NCI-H446 (cell line): ENCODE measurements at regions not wholly inside any gene's neighbourhood (a gene's known extent, or its start where the extent isn't known, plus 50 kb on each side); places are given as distances from the start of the nearest gene placed in this dataset.
"Not testable (repeated sequence)": the region's sequence is repeated elsewhere in the genome, so short reads cannot be mapped to it uniquely, and the experiment has no call there.

Experiments
- DNase-seq, 2 experiments: peaks; one replicate each; lab custom pipeline; 2025; lab: John Stamatoyannopoulos, UW

DNA sequence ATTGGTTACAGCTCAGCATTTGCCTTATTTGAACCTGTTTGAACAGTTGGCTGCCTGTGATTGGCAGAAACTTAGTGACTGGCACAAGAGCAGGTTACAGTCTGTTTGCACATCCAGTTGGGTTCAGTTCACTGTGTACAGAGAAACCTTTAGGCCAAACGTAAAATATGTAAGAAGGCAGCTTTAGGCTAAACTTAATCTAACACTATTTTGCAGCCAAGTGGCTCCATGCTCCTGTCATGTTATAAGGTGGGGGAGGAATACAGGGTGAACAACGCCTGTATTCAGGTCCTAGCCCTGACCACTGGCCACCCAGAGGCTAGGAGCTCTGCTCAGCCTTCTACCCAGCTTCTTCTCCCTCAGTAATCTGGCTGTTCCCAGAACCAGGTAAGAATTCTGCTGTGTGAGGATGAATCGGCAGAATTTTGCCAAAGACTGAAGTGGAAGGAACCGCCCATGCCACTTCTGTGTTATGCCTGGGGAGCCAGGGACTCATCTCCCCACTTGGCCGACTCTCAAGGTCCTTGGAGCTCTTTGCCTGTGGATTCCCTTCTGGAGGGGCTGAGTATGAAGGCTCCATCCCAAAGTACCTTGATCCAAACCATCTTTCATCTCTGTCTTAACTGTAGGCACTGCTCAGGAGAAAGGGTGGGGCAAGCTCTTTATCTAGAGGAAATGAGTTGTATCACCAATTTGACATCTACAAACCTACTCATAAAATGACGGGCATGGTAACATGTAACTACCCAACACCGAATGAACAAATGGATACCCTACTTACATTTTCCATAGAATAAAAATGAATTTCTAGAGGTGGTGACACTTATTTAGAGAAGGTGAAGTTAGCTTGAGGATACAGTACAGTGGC lies 164.4 kb upstream of the NAMPT start:
- no peak for DNase-seq

DNA sequence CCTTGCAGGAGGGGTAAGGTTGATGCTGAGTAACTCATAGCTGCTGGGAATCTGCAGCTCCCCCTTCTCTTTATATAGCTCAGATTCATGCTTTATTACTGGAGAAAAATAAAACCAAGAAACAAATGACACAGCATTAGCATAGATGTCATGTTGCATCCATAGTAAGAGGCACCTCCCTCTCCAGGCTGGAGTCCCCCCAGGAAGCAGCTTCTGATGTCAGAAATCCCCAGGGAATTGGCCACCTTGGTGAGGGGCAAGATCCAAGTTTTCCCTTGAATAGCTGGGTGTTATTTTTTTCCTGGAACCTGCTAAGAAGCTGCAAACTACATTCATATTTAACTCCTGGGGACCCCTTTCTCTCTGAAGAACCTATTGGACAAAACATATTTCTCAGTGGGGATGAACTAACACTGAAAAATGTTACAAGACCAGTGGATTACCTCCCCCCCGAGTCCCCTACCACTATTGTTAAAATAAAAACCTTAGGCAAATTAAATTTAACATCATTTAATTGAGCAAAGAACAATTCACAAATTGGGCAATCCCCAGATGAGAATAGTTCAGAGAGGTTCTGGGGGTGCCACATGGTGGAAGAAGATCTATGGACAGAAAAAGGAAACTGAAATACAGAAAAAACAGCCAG lies 163.7 kb upstream of the NAMPT start:
- no peak for DNase-seq

DNA sequence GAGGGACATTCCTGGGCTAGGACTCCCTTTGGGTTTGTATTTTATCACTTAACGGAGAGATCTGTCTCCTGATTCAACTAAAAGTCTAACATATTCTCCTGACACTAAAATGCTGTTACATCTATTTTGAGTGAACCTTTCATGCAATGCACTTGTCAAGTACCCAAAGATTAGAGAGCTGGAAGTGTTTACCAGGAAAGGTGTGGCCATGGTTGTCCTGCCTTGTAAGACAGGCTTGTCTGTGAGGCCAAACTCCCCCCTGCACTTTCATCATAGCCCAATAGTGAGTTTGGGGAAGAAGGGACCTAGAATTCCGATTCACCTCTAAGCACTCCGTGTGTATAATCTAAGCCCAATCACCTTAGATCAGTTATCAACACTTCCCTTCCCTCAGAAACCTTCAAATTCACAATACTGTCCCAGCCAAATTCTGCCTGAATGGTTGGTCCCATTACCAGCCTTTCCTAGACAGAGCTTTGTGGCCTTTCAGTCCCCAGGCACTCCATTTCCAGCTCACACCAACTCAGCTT lies 162.6 kb upstream of the NAMPT start:
- DNase-seq, result no peak

DNA sequence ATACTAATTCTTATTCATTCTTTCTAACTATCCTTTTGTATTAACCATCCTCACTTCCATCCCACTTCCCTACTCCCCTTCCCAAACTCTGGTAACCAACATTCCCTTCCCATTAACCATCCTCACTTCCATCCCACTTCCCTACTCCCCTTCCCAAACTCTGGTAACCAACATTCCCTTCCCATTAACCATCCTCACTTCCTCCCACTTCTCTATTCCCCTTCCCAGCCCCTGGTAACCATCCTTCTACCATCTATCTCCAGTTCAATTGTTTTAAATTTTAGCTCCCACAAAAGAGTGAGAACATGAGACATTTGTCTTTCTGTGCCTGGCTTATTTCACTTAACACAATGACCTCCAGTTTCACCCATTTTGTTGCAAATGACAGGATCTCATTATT lies 160.6 kb upstream of the NAMPT start:
- not testable (repeated sequence) for DNase-seq

DNA sequence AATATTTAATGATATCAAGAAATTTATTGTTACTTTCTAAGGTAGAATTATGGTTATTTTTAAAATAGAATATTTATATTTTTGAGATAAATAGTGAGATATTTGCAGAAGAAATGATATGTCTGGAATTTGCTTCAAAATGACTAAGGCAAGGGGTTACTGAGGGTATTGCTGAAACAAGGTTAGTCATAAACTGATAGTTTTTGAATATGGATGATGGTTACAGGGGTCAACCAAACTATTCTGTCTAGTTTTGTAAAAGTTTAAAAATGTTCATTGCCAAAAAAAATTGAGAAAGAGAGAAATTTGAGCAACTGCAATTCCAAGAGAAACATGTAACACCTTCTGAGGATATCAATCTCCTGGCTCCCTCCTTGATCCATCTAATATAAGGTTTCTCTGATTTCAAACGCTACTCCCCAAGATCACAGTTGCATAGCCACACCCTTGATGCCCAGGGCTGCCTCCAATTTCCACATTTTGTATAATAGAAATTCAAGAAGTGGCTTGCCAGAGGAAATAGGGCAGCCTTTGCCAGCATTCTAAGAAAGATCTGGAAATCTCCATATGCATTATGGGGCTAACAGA lies 159.4 kb upstream of the NAMPT start:
- no peak for DNase-seq

DNA sequence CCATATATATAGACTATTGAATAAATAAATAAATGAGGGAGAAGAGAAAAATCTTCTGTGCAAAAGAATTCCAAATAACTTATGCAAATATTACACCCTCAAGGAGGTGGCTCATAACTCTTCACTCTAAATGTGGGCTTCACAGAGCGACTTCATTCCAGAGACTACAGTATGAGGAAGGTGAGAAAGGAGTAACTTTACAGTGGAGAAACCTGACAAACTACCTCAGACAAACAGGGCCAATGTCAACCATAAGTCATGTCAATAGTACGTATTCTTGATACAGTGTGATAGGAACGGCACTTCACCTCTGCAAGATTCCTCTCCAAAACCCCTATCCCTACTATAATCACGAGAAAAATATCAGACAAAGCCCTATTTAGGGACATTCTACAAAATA lies 158.4 kb upstream of the NAMPT start:
- DNase-seq, result no peak

DNA sequence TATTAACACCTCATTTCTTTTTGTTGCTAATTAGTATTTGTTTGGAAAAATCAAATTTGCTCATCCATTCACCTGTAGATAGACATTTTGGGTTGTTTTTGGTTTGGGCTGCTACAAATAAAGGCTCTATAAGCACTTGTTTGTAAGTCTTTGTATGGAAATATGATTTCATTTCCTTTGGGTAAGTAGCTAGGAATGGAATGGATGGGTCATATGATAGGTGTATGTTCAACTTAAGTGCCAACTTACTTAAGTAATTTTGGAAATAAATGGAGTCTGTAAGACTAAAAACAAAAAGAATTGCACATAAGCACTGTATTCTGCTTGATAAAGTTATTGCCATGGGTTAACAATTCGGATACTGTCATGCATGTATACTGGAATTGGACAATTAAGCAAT lies 157.7 kb upstream of the NAMPT start:
- DNase-seq, result no peak

DNA sequence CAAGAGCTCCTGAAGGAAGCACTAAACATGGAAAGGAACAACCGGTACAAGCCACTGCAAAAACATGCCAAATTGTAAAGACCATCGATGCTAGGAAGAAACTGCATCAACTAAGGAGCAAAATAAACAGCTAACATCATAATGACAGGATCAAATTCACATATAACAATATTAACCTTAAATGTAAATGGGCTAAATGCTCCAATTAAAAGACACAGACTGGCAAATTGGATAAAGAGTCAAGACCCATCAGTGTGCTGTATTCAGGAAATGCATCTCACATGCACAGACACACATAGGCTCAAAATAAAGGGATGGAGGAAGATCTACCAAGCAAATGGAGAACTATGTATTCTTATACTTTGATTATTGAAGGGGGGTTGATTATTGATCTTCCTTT lies 156.6 kb upstream of the NAMPT start:
- DNase-seq, result not testable (repeated sequence)

DNA sequence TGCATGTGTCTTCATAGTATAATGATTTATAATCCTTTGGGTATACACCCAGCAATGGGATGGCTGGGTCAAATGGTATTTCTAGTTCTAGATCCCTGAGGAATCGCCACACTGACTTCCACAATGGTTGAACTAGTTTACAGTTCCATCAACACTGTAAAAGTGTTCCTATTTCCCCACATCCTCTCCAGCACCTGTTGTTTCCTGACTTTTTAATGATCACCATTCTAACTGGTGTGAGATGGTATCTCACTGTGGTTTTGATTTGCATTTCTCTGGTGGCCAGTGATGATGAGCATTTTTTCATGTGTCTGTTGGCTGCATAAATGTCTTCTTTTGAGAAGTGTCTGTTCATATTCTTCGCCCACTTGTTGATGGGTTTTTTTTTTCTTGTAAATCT lies 152.2 kb upstream of the NAMPT start:
- not testable (repeated sequence) for DNase-seq

DNA sequence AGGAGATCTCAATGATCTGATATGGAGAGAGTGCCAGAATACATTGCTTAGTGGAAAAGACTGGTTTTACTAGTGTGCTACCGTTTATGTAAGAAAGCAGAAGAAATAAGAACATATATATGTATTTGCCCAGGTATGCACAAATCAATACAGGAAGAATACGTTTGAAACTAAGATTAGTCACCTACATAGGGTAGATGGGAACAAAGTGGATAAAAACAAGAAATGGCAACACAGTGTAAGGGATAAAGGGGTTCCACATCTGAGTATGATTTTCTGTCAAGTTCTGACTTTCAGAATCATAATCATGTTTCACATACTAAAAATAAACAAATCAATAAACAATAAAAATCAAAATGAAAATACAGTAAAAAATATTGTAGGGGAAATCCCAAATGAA lies 148.6 kb upstream of the NAMPT start:
- DNase-seq, result no peak

DNA sequence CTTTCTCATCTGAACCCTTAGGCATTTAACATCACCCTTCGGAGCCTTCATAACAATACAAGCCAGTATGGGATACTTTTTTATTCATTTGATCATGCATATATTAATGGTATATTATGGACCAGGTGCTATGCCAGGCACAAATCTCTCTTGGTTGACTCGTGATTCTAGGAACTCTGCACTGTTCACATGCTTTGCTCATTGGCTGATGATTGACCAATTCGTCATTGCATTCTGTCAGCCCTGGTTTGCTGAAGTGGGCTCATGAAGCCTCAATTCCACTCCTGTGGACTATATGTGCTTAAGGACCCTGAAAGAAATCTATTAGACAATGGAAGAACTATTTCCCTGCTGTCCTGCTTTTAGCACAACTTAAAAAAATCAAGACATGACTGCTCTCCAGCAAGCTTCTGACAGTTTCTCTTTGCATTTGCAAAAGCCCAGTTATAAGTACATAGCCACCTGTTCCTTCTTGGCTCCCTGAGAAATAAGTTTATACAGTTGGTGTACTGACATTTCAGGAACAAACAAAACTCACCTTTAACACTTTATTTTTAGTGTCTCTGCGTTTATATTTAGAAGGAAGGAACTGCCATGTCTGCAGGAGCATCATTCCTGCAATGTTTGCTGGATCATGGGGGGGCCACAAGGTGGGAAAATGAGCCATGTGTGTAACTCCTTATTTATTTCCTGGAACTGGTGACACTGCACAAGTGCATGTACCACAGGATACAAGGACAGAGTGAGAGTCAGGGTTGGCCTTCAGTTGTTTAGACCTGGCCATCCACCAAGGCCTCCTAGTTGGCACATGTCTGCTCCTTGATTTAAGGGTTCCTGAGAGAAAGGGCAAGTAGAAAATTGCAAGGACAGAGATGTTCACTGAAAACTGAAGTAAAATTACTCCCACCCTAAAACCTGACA lies 146.0 kb upstream of the NAMPT start:
- no peak for DNase-seq

DNA sequence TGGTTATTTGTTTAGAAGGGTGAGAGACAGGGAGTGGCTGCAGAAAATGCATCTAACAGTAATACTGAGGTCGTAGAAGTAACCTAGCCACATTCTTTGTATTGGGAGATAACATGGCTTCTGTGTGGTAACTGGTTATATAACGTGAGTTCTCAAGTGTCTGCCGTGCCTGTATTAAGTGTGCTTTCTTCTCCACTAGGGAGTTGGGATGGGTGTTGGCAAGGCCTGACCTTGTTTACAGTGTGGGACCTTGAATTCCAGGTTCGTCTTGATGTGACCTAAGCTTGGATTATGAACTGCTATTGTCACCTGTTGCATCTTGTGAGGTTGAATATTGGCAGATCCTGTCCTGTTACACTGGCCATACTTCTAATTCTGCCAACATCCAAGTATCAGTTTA lies 145.3 kb upstream of the NAMPT start:
- DNase-seq, result no peak

DNA sequence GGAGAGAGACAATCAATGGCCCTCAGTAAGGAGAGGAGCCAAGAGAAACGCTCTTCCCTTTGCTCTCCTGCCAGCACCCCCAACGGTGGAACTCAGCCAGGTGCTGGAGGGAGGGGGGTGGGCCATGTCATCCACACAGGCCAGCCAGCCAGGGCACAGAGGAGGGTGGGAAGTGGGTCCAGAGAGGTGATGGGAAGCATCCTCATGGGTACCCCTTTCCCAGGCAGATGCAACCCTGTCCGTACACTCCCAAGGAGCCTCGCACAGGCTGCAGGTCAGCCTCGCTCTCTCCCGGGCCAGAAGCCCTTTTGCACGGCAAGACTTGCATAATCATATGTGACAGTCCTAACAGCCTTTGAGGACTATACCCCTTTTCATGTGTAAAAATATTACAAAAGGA lies 142.0 kb upstream of the NAMPT start:
- no peak for DNase-seq

DNA sequence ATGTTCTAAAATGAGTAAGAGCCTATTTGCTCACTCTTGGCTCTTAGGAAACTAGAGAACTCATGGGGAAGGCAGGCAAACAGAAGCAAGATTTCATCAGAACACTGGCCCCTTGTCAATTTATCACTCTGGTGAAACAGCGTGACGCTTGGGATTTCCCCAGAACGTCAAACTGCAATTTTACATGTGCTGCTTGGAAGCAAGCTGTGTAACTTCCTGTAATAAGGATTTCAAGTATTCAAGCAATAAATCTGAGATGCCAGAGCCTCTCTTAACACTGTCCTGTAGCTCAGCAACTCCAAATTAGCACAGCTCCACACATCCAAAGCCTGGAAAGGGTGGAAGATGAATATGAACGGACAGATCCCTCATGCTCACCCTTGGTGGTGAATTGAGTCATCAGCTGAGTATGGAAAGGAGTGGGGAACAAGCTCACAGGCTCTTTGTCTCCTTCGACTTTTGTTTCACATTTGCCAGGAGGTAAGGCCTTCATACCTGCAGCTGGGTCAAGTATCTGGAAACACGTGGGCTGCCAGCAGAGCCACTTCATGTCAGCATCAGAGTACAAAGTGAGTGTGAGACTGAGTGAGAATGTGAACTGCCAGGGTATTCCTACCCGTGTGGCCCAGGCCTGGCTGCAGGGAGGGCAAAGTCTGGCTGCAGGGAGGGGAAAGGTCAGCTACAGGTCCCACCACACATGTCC lies 140.4 kb upstream of the NAMPT start:
- peak; percentile 8 to 17 for DNase-seq

DNA sequence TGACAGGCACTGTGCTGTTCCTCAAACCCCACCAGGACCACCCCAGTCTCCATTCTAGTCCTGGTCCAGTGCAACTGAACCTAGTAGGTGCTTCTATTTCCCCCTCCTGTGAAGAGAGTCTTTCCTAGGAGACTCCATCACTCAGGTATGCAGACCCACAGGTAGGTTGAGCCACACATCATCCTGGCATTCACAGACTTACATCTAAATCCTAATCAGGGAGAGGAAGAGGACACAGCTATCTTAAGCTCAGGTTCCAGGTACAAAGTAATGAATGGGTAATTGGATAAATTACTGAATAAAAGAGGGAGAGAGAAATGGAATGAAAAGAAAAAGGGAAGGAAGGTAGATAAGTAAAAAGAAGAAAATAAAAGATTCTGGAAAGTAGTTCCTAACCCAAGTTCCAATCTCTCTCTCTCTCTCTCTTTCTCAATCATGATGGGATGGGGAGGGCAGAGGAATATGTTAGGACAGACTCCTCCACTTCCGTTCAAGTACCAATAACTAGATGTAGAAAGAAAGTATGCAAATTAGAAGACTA lies 139.8 kb upstream of the NAMPT start:
- no peak for DNase-seq

DNA sequence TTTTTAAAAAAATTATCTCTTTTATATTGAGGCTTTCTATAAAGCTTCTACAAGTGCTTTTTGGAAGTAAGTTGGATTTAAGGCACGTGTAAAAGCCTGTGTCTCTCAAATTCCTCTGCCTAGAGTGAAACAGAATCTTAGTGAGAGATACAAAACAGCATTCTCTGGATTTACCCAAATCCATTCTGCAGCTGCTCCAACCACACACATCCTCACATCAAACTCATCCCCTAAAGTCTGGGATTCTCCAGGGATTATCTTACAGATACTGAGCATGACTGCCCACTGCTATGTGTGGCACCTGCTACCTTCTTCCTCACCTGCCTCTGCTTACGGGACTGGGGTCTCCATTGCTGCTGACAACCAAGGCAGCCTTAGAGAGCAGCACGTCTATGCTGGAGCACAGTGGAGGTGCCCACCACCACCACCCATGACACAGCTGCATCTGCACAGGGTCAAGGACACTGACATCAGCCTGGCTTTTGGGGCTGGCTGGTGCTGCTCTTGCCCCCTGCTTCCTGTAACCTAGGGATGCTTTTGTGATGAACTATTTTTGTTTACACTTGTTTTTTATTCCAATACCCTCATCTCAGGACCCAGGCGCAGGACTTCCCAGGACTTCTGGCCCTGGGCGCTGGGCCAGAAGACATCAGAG lies 139.2 kb upstream of the NAMPT start:
- DNase-seq, result no peak

DNA sequence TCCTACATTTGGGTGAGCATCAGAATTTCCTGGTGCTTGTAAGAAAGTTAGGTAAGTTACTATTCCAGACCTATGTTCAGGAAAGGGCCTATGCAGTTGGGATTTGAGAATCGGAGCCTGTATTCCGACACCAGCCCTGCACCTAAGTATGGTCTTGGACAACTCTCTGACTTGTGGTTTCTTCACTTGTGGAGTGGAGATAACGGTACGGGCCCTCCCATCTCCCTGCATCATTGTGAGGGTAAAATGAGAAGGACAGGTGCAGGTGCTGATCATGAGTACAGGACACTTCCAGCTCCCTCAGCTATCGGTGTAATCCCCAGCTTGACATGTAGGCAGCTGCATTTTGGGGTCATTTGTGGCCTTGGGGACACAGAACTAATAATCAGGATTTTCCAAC lies 138.3 kb upstream of the NAMPT start:
- no peak for DNase-seq

DNA sequence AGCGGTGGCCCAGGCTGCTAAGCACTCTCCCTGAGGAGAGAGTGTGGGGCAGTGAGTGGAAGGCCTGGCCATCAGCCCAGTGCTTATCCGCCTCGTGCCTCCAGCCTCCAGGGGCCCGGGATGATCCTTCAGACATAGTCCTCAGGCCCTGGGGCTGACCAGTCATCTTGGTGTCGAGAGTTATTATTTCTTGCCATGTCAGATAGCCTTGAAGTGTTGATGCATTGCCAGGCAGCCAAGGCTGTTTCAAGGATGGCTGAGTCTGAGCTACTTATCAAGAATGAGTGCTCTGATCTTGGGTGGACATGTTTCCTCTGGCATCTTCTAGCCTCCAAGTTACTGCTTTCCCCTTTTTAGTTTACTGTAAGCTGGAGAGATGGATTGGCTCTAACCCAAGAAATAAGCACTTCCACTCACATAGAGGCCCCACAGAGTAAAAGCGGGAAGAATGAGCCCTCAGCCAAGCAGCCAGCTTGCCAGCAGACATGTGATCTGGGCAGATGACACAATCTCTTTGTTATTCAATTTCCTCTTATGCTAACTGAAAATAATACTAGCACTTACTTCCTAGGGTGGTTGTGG lies 136.5 kb upstream of the NAMPT start:
- peak; percentile 39 to 72 for DNase-seq

DNA sequence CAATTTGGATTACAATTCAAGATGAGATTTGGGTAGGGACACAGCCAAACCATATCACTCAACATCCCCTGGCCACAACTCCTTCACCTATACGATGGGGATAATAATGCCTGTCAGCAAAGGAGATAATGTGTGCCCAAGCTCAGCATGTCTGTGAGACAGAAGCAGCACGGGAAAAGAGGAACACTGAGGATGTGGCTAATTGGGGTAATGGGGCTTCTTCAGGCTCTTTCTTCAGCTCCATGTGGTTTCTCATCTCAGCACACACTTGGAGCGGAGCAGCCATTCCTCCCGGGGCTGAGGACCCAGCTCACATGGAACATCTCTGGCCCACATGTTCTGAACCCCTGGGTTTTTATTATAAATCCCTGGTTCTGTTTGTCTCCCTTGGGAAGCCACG lies 136.0 kb upstream of the NAMPT start:
- no peak for DNase-seq

DNA sequence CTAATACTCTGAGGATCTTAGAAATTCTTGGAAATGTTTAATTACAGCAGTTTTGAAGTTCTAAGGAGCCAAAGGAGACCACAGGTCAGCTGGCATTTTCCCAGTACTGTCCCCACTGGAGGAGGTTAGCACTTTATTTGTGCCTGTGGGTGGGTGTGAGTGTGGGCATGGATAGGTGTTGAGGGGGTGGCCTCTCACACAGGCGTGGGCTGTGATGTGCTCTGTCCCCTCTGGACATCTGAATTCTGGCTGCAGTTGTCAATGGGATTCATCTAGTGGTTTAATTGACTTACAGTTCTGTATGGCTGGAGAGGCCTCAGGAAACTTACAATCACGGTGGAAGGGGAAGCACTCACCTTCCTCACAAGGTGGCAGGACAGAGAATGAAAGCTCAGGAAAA lies 135.4 kb upstream of the NAMPT start:
- DNase-seq, result no peak
